ENCODE measurements at regions not wholly inside any gene's neighbourhood (a gene's known extent, or its start where the extent isn't known, plus 50 kb on each side); places are given as distances from the start of the nearest gene placed in this dataset.

DNA sequence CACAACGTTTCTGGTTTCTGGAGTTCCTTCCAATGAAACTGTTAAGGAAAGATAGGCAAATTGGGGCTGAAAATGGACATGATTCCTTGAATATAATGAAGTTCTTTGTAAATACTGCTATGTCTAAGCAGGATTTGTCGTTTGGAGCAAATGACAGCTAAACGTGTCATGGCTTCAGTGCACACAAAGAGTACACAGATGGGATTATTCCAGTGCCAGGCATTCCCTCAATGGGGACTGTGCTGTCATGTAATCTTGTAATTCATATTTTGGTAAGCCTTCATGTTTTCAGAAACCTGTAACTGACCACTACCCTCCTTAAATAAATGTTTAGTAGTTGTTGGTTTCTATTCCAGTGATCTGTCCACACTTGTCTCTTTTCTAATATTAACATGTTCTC is 404.7 kb upstream of the CDH7 start:
- TF ChIP-seq EP300 (conservative IDR thresholded peaks at IDR 0.05; ENCODE audit: poor library complexity, severe bottlenecking) (no peak), POLR2AphosphoS5 (IDR thresholded peaks at IDR 0.05) (no peak), SMC3 (conservative IDR thresholded peaks at IDR 0.05; ENCODE audit: poor library complexity) (no peak), RAD21 (conservative IDR thresholded peaks at IDR 0.05) (no peak), EZH2 (IDR thresholded peaks at IDR 0.05; ENCODE audit: borderline replicate concordance, insufficient read depth, low read length, poor library complexity, severe bottlenecking) (no peak), MXI1 (conservative IDR thresholded peaks at IDR 0.05; ENCODE audit: poor library complexity, severe bottlenecking) (no peak), TAF1 (IDR thresholded peaks at IDR 0.05; ENCODE audit: low read depth) (no peak)
- TF ChIP-seq, protein P1, sequence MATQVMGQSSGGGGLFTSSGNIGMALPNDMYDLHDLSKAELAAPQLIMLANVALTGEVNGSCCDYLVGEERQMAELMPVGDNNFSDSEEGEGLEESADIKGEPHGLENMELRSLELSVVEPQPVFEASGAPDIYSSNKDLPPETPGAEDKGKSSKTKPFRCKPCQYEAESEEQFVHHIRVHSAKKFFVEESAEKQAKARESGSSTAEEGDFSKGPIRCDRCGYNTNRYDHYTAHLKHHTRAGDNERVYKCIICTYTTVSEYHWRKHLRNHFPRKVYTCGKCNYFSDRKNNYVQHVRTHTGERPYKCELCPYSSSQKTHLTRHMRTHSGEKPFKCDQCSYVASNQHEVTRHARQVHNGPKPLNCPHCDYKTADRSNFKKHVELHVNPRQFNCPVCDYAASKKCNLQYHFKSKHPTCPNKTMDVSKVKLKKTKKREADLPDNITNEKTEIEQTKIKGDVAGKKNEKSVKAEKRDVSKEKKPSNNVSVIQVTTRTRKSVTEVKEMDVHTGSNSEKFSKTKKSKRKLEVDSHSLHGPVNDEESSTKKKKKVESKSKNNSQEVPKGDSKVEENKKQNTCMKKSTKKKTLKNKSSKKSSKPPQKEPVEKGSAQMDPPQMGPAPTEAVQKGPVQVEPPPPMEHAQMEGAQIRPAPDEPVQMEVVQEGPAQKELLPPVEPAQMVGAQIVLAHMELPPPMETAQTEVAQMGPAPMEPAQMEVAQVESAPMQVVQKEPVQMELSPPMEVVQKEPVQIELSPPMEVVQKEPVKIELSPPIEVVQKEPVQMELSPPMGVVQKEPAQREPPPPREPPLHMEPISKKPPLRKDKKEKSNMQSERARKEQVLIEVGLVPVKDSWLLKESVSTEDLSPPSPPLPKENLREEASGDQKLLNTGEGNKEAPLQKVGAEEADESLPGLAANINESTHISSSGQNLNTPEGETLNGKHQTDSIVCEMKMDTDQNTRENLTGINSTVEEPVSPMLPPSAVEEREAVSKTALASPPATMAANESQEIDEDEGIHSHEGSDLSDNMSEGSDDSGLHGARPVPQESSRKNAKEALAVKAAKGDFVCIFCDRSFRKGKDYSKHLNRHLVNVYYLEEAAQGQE (IDR thresholded peaks at IDR 0.05; ENCODE audit: borderline replicate concordance): no peak
- TF ChIP-seq, protein P2, sequence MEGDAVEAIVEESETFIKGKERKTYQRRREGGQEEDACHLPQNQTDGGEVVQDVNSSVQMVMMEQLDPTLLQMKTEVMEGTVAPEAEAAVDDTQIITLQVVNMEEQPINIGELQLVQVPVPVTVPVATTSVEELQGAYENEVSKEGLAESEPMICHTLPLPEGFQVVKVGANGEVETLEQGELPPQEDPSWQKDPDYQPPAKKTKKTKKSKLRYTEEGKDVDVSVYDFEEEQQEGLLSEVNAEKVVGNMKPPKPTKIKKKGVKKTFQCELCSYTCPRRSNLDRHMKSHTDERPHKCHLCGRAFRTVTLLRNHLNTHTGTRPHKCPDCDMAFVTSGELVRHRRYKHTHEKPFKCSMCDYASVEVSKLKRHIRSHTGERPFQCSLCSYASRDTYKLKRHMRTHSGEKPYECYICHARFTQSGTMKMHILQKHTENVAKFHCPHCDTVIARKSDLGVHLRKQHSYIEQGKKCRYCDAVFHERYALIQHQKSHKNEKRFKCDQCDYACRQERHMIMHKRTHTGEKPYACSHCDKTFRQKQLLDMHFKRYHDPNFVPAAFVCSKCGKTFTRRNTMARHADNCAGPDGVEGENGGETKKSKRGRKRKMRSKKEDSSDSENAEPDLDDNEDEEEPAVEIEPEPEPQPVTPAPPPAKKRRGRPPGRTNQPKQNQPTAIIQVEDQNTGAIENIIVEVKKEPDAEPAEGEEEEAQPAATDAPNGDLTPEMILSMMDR (IDR thresholded peaks at IDR 0.05; ENCODE audit: poor library complexity, severe bottlenecking): no peak
- no peak overlapping the region for H3K4me2 ChIP-seq (ENCODE audit: low read length)
- no peak overlapping the region for H3K4me3 ChIP-seq (ENCODE audit: low read length)
- H3K9ac ChIP-seq (ENCODE audit: low read length): no peak overlapping the region
- H3K79me2 ChIP-seq (replicated peaks; ENCODE audit: insufficient read depth, low read length): no peaks in the 10 kb centered on the region
- no peaks in the 10 kb centered on the region for H3K9me3 ChIP-seq (ENCODE audit: low read length)
- no peaks in the 10 kb centered on the region for H3K27me3 ChIP-seq (ENCODE audit: insufficient read depth, low read depth, low read length)
- no peaks in the 10 kb centered on the region for H3K36me3 ChIP-seq (ENCODE audit: insufficient read depth, low read length)
- H3F3A ChIP-seq (ENCODE audit: insufficient read depth, low read length, poor library complexity, severe bottlenecking): no peaks in the 10 kb centered on the region
- H2AFZ ChIP-seq (ENCODE audit: low read depth, low read length): no peak overlapping the region
- no peak overlapping the region for H3K27ac ChIP-seq (ENCODE audit: low read length)
- H3K9me2 ChIP-seq (ENCODE audit: insufficient read depth, low read length): no peaks in the 10 kb centered on the region
- no peaks in the 10 kb centered on the region for H4K20me1 ChIP-seq (ENCODE audit: insufficient read depth)

DNA sequence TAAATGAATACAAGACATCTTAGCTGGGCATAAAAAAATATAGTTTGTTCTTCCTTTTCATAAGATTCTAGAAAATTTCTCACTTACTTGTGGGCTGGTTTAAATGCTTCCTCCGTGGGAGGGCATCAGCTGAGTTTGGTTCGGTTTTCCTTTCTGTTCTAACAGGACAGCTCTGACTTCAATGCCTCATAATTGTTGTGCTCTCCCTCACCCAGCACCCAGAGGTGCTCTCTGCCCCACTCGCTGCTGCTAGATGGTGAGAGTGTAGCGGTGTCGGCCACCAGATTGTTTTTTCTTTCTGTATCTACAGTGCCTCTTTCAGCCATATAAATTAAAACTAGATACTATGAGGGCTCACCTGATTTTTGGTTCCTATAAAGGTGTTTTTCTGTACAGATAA is 407.2 kb upstream of the CDH7 start:
- H3K4me3 ChIP-seq (ENCODE audit: low read length): no peak overlapping the region
- no peaks in the 10 kb centered on the region for H3K36me3 ChIP-seq (ENCODE audit: insufficient read depth, low read length)
- no peak overlapping the region for H2AFZ ChIP-seq (ENCODE audit: low read depth, low read length)
- H3K27me3 ChIP-seq (ENCODE audit: insufficient read depth, low read depth, low read length): no peaks in the 10 kb centered on the region
- H3K27ac ChIP-seq (ENCODE audit: low read length): no peak overlapping the region
- H4K20me1 ChIP-seq (ENCODE audit: insufficient read depth): no peaks in the 10 kb centered on the region
- no peaks in the 10 kb centered on the region for H3K9me2 ChIP-seq (ENCODE audit: insufficient read depth, low read length)
- H3F3A ChIP-seq (ENCODE audit: insufficient read depth, low read length, poor library complexity, severe bottlenecking): no peaks in the 10 kb centered on the region
- no peak for TF ChIP-seq EP300 (conservative IDR thresholded peaks at IDR 0.05; ENCODE audit: poor library complexity, severe bottlenecking)
- TF ChIP-seq, protein P2 (IDR thresholded peaks at IDR 0.05; ENCODE audit: poor library complexity, severe bottlenecking): no peak
- TF ChIP-seq, protein P1 (IDR thresholded peaks at IDR 0.05; ENCODE audit: borderline replicate concordance): no peak
- H3K9me3 ChIP-seq (ENCODE audit: low read length): no peaks in the 10 kb centered on the region
- H3K9ac ChIP-seq (ENCODE audit: low read length): no peak overlapping the region
- no peak overlapping the region for H3K4me2 ChIP-seq (ENCODE audit: low read length)
- H3K79me2 ChIP-seq (replicated peaks; ENCODE audit: insufficient read depth, low read length): no peaks in the 10 kb centered on the region

Measured in neural cell (in vitro differentiated cells).